ENCODE measurements at regions not wholly inside any gene's neighbourhood (a gene's known extent, or its start where the extent isn't known, plus 50 kb on each side); places are given as distances from the start of the nearest gene placed in this dataset.

DNA sequence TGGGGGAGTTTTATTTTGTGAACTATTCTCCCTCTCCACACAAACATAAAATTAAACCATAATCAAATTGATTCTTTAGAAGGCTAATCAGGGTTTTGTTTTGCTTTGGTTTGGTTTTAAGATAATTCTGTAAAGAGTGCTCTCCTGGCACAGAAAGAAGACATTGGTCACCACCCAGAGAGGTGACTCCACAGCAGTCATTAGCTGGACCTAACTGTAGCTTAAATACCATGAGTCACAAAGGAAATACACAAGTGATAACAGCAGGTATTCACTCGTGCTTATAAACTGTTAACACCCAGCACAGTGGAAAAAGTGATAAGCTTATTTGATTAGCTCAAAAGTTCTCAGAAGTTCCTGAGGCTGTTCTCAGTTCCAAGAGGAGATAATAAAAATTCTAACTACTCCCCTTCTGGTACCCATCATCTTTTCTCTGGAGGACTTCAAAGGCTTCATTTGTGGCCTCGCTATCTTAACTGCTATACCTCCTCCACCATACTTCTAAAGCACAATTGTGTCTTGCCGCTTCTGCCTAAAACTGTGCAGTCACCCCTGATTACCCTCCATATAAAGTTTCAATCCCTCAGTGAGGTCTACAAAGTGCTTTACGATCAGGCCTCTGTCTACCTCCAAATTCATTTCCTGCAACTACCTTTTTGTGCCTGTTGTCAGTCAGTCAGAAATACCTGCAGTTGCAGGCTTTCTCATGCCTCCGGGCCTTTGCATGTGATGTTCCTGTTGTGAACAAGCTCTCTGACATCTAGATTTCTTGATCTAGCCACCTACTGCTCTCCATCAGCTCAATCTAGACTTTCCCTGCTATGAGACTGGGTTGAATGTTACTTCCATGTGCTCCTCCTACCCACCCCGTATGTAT, 201.1 kb downstream of the SAMD5 start:
- WGBS (ENCODE audit: insufficient coverage): 95% methylated on average over 4 of the region's 6 CpGs
- H3K27ac ChIP-seq (ENCODE audit: low read depth, low read length): no peak overlapping the region
- H3K36me3 ChIP-seq (ENCODE audit: control insufficient read depth, insufficient read depth, low read length): no peaks in the 10 kb centered on the region
- no peaks in the 10 kb centered on the region for H3K9me3 ChIP-seq (ENCODE audit: control insufficient read depth, insufficient read depth, low read length)
- no peak for DNase-seq (ENCODE audit: low read depth in 4 of 6, low spot score in 6 of 6)
- no peaks in the 10 kb centered on the region for H3K4me1 ChIP-seq (ENCODE audit: control insufficient read depth, insufficient read depth, low read length)
- H3K27me3 ChIP-seq (ENCODE audit: control insufficient read depth, insufficient read depth, low read length): no peaks in the 10 kb centered on the region
- H3K4me3 ChIP-seq (ENCODE audit: low read depth, low read length): no peak overlapping the region

DNA sequence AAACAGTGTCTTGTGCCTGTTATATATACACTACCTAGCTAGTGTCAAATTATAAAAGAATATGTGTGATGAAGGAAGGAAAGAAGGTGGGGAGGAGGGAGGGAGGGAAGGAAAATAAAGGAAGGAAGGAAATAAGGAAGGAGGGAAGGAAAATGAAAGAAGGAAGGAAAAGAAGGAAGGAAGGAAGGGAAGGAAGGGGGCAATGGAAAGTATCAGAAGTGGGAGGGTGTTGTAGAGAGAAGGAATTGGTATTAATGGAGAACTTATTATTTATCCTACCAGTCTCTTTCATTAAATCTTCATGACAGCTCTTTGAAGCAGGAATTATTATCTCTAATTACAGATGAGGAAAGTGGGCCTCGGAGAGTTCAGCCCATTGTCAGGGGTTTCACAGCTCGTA, 202.4 kb downstream of the SAMD5 start:
- no CpG with 5 or more reads among the region's 2 CpGs for WGBS (ENCODE audit: insufficient coverage)
- no peak for DNase-seq (ENCODE audit: low read depth in 4 of 6, low spot score in 6 of 6)
- H3K4me1 ChIP-seq (ENCODE audit: control insufficient read depth, insufficient read depth, low read length): no peaks in the 10 kb centered on the region

DNA sequence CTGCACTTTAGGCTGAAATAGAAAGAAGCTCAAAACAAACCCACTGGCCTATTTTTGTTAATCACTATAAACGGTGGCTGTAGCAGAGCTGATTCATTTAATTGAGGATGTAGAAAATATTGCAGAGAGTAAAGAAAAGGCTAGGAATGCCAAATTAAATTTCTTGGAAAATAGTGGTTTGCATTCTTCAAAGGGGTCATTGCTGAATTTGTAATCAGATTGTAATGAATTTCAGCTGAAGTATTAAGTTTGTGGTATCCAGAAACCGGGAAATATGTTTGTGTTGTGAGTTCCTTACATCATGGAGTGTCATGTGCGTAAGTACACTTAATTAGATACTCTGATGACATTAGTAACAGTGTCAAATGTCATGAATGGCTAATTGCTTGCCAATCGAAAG, 203.0 kb downstream of the SAMD5 start:
- no peaks in the 10 kb centered on the region for H3K9me3 ChIP-seq (ENCODE audit: control insufficient read depth, insufficient read depth, low read length)
- 86% methylated on average over 1 of the region's 4 CpGs for WGBS (ENCODE audit: insufficient coverage)
- no peak overlapping the region for H3K4me3 ChIP-seq (ENCODE audit: low read depth, low read length)
- H3K27me3 ChIP-seq (ENCODE audit: control insufficient read depth, insufficient read depth, low read length): no peaks in the 10 kb centered on the region
- no peak for DNase-seq (ENCODE audit: low read depth in 4 of 6, low spot score in 6 of 6)
- H3K4me1 ChIP-seq (ENCODE audit: control insufficient read depth, insufficient read depth, low read length): no peaks in the 10 kb centered on the region
- no peak overlapping the region for H3K27ac ChIP-seq (ENCODE audit: low read depth, low read length)
- H3K36me3 ChIP-seq (ENCODE audit: control insufficient read depth, insufficient read depth, low read length): no peaks in the 10 kb centered on the region

More for the DNA sequence above, 202.4 kb downstream of the SAMD5 start:
- Histone ChIP-seq H3K36me3 (ENCODE audit: control insufficient read depth, insufficient read depth, low read length) (no peaks in the 10 kb centered on the region), H3K27me3 (ENCODE audit: control insufficient read depth, insufficient read depth, low read length) (no peaks in the 10 kb centered on the region), H3K4me3 (ENCODE audit: low read depth, low read length) (no peak overlapping the region), H3K27ac (ENCODE audit: low read depth, low read length) (no peak overlapping the region), H3K9me3 (ENCODE audit: control insufficient read depth, insufficient read depth, low read length) (no peaks in the 10 kb centered on the region)

DNA sequence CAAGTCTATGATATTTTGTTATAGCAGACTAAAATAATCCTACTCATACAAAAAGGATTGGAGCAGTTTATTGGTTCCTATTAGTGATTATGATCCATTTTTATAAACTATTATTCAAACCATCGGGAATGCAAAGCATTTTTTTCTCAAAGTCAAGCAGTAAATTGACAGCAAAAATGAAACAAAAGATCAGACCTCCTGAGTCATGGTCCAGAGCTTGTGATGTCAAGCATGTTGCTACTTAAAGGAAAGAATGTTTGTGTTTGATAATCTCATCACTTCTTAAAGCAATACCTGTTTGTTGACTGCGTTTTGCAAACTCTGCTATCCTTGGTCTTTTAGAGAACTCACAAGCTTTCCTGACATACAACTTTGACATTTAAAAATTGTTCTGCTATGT, 204.4 kb downstream of the SAMD5 start:
- no peak for DNase-seq (ENCODE audit: low read depth in 4 of 6, low spot score in 6 of 6)
- WGBS (ENCODE audit: insufficient coverage): no CpG with 5 or more reads among the region's 2 CpGs
- no peak overlapping the region for H3K4me3 ChIP-seq (ENCODE audit: low read depth, low read length)
- H3K27ac ChIP-seq (ENCODE audit: low read depth, low read length): no peak overlapping the region
- no peaks in the 10 kb centered on the region for H3K27me3 ChIP-seq (ENCODE audit: control insufficient read depth, insufficient read depth, low read length)
- no peaks in the 10 kb centered on the region for H3K36me3 ChIP-seq (ENCODE audit: control insufficient read depth, insufficient read depth, low read length)
- H3K9me3 ChIP-seq (ENCODE audit: control insufficient read depth, insufficient read depth, low read length): no peaks in the 10 kb centered on the region
- no peaks in the 10 kb centered on the region for H3K4me1 ChIP-seq (ENCODE audit: control insufficient read depth, insufficient read depth, low read length)

DNA sequence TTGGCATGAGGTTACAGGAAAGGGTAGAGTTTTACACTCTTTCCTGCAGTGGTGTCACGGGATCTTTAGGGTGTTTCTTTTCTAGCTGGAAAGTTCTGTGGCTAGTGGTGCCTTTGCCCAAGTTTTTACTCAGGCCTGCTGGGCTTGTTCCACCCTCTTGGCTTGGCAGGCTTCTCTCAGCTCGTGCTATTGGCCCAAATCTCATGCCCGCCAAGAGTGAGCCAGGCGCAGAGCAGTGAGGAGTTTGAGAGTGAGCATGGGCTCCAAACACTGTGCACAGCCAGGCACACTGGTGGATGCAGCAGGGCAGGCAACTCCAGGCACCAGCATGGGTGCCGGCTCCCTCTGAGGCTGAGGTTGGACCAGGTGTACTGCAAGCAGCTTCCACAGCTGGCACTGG, 206.5 kb downstream of the SAMD5 start:
- Histone ChIP-seq H3K27ac (ENCODE audit: low read depth, low read length) (no peak overlapping the region), H3K4me1 (ENCODE audit: control insufficient read depth, insufficient read depth, low read length) (no peaks in the 10 kb centered on the region), H3K36me3 (ENCODE audit: control insufficient read depth, insufficient read depth, low read length) (no peaks in the 10 kb centered on the region), H3K27me3 (ENCODE audit: control insufficient read depth, insufficient read depth, low read length) (no peaks in the 10 kb centered on the region), H3K9me3 (ENCODE audit: control insufficient read depth, insufficient read depth, low read length) (no peaks in the 10 kb centered on the region), H3K4me3 (ENCODE audit: low read depth, low read length) (no peak overlapping the region)
- DNase-seq (ENCODE audit: low read depth in 4 of 6, low spot score in 6 of 6): no peak
- 91% methylated on average over 5 of the region's 5 CpGs for WGBS (ENCODE audit: insufficient coverage)

DNA sequence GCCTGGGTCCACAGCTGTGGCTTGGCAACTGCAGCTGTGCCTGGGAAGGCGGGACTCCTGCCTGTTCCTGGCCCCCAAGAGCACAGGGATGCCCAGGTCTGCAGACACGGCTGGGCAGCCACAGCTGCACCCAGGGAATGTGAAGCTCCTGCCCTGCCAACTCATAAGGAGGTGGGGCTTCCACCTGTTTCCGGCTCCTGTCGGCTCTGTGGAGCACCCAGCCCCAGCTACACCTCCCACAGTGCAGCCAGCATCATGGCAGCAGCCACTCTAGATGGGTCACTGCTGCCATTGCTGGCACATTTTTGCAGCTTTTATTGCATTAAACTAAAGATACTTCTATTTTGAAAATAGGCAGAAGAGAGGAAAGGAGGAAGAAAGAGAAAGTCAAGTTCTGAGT, 207.9 kb downstream of the SAMD5 start:
- H3K27ac ChIP-seq (ENCODE audit: low read depth, low read length): no peak overlapping the region
- no peaks in the 10 kb centered on the region for H3K36me3 ChIP-seq (ENCODE audit: control insufficient read depth, insufficient read depth, low read length)
- 87% methylated on average over 4 of the region's 4 CpGs for WGBS (ENCODE audit: insufficient coverage)
- no peaks in the 10 kb centered on the region for H3K27me3 ChIP-seq (ENCODE audit: control insufficient read depth, insufficient read depth, low read length)
- DNase-seq (ENCODE audit: low read depth in 4 of 6, low spot score in 6 of 6): no peak
- no peak overlapping the region for H3K4me3 ChIP-seq (ENCODE audit: low read depth, low read length)
- no peaks in the 10 kb centered on the region for H3K4me1 ChIP-seq (ENCODE audit: control insufficient read depth, insufficient read depth, low read length)
- no peaks in the 10 kb centered on the region for H3K9me3 ChIP-seq (ENCODE audit: control insufficient read depth, insufficient read depth, low read length)

DNA sequence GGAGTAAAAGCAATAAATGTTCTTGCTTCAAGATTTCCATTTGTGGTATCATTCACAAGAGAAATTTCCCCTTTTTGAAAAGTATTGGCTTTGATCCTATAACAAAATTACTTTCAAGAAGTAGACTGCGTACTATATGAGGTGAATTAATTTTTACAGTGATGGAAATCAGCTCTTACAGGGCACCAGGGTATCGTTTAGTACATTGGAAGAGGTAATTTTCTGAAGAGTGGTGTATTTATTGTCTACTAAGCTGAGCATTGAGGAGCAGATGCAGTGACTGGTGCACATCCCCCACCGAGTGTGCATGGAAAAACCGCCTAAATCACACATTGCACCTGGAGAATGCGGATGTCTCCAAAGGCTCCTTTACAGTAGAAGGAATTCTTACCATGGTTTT, 209.5 kb downstream of the SAMD5 start:
- H3K27me3 ChIP-seq (ENCODE audit: control insufficient read depth, insufficient read depth, low read length): no peaks in the 10 kb centered on the region
- H3K36me3 ChIP-seq (ENCODE audit: control insufficient read depth, insufficient read depth, low read length): no peaks in the 10 kb centered on the region
- DNase-seq (ENCODE audit: low read depth in 4 of 6, low spot score in 6 of 6): peak in 4 of 6 donors; percentile 13 to 95 (median 24)
- no peaks in the 10 kb centered on the region for H3K9me3 ChIP-seq (ENCODE audit: control insufficient read depth, insufficient read depth, low read length)
- H3K4me3 ChIP-seq (ENCODE audit: low read depth, low read length): no peak overlapping the region
- H3K27ac ChIP-seq (ENCODE audit: low read depth, low read length): no peak overlapping the region
- WGBS (ENCODE audit: insufficient coverage): 38% methylated on average over 1 of the region's 5 CpGs
- no peaks in the 10 kb centered on the region for H3K4me1 ChIP-seq (ENCODE audit: control insufficient read depth, insufficient read depth, low read length)

DNA sequence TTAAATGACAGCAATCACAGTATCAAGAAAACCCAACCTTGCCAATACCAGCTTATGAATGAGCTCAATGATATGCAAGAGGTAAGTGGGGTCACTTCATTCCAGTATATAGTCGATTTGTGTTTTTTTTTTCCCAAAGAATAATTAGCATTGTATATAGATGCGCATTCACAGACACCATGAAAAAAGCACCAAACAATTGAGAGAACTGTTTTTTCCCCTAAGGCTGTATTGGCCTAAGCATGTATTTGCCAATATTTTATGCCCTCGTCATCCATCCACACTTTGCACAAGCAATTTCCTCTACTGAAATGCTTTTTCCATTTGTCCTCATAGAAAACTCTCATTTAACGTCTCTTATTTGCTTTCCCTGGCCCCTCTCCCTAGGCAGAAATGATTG, 213.7 kb downstream of the SAMD5 start:
- no peak for DNase-seq (ENCODE audit: low read depth in 4 of 6, low spot score in 6 of 6)

DNA sequence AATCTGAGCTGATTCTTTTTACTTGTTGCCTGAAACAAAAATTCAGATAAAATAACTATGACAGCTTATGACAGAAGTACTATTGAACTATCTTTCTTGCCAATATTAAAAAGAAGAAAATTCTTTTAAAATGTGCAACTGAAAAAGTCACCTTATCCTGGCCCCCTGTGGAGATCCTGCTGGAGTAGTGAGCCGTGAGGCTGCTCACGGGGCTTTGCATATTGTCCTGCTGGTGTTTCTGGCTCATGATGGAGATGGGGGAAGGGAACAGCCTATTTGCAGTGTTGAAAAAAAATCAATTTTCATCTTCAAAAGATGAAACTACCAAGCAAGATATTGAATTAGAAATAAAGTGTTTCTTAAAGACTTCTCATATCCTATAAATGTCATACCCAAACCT, 216.0 kb downstream of the SAMD5 start:
- H3K27me3 ChIP-seq (ENCODE audit: control insufficient read depth, insufficient read depth, low read length): no peaks in the 10 kb centered on the region
- no peaks in the 10 kb centered on the region for H3K4me1 ChIP-seq (ENCODE audit: control insufficient read depth, insufficient read depth, low read length)
- 89% methylated on average over 2 of the region's 2 CpGs for WGBS (ENCODE audit: insufficient coverage)
- H3K27ac ChIP-seq (ENCODE audit: low read depth, low read length): no peak overlapping the region
- no peaks in the 10 kb centered on the region for H3K9me3 ChIP-seq (ENCODE audit: control insufficient read depth, insufficient read depth, low read length)
- DNase-seq (ENCODE audit: low read depth in 4 of 6, low spot score in 6 of 6): no peak
- no peak overlapping the region for H3K4me3 ChIP-seq (ENCODE audit: low read depth, low read length)
- no peaks in the 10 kb centered on the region for H3K36me3 ChIP-seq (ENCODE audit: control insufficient read depth, insufficient read depth, low read length)

More for the DNA sequence above, 213.7 kb downstream of the SAMD5 start:
- WGBS (ENCODE audit: insufficient coverage): 91% methylated on average over 1 of the region's 4 CpGs
- no peaks in the 10 kb centered on the region for H3K9me3 ChIP-seq (ENCODE audit: control insufficient read depth, insufficient read depth, low read length)
- H3K4me1 ChIP-seq (ENCODE audit: control insufficient read depth, insufficient read depth, low read length): no peaks in the 10 kb centered on the region
- H3K27me3 ChIP-seq (ENCODE audit: control insufficient read depth, insufficient read depth, low read length): no peaks in the 10 kb centered on the region
- no peak overlapping the region for H3K4me3 ChIP-seq (ENCODE audit: low read depth, low read length)
- H3K27ac ChIP-seq (ENCODE audit: low read depth, low read length): no peak overlapping the region
- H3K36me3 ChIP-seq (ENCODE audit: control insufficient read depth, insufficient read depth, low read length): no peaks in the 10 kb centered on the region

DNA sequence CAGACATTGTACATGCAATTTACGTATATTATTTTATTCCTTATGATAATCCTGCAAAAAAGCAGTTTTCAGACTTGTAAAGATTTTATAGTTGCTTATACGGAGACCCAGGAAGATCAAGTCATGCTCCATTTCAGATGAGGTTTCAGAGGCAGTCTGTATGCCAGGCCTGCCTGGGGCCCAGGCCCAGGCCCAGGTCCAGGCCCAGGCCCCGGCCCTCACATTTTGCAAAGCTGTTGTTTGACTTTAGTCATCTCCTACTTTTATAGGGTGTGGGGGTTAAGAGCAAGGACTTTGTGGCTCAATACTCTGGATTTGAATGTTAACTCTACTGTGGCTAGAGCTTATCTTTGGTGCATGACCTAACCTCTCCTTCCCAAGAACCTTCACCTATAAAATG, 217.9 kb downstream of the SAMD5 start:
- no peak overlapping the region for H3K4me3 ChIP-seq (ENCODE audit: low read depth, low read length)
- no peaks in the 10 kb centered on the region for H3K4me1 ChIP-seq (ENCODE audit: control insufficient read depth, insufficient read depth, low read length)
- no peaks in the 10 kb centered on the region for H3K27me3 ChIP-seq (ENCODE audit: control insufficient read depth, insufficient read depth, low read length)
- no peaks in the 10 kb centered on the region for H3K9me3 ChIP-seq (ENCODE audit: control insufficient read depth, insufficient read depth, low read length)
- DNase-seq (ENCODE audit: low read depth in 4 of 6, low spot score in 6 of 6): no peak
- 100% methylated on average over 1 of the region's 3 CpGs for WGBS (ENCODE audit: insufficient coverage)
- H3K36me3 ChIP-seq (ENCODE audit: control insufficient read depth, insufficient read depth, low read length): no peaks in the 10 kb centered on the region
- no peak overlapping the region for H3K27ac ChIP-seq (ENCODE audit: low read depth, low read length)
